Central memory CD4-positive, alpha-beta T cell (primary cell): ENCODE measurements at regions not wholly inside any gene's neighbourhood (a gene's known extent, or its start where the extent isn't known, plus 50 kb on each side); places are given as distances from the start of the nearest gene placed in this dataset.

Experiments
- DNase-seq: peaks from one replicate; pipeline ENCODE4 v3.0.0; 2022

GRCh38 chr4:1541449-1542225 is 135.4 kb upstream of the NKX1-1 start:
- DNase-seq = no peak

- no peak for DNase-seq
Observed at GRCh38 chr4:1540601-1541375, 134.5 kb upstream of the NKX1-1 start.

- DNase-seq = no peak
Observed at GRCh38 chr4:1539859-1540600, 133.8 kb upstream of the NKX1-1 start.

GRCh38 chr4:1538941-1539772 is 132.9 kb upstream of the NKX1-1 start:
- no peak for DNase-seq

GRCh38 chr4:1538096-1538410 is 131.8 kb upstream of the NKX1-1 start:
- no peak for DNase-seq

- no peak for DNase-seq
Observed at GRCh38 chr4:1537410-1538095, 131.3 kb upstream of the NKX1-1 start.

GRCh38 chr4:1536579-1537409 is 130.6 kb upstream of the NKX1-1 start:
- DNase-seq = no peak

- no peak for DNase-seq
Observed at GRCh38 chr4:1535926-1536578, 129.8 kb upstream of the NKX1-1 start.

- no peak for DNase-seq
Observed at GRCh38 chr4:1534876-1535526, 128.8 kb upstream of the NKX1-1 start.

- no peak for DNase-seq
Observed at GRCh38 chr4:1534095-1534872, 128.0 kb upstream of the NKX1-1 start.

GRCh38 chr4:1533501-1534064 is 127.3 kb upstream of the NKX1-1 start:
- DNase-seq = no peak

- no peak for DNase-seq
Observed at GRCh38 chr4:1532549-1533395, 126.5 kb upstream of the NKX1-1 start.

- no peak for DNase-seq
Observed at GRCh38 chr4:1531683-1532548, 125.7 kb upstream of the NKX1-1 start.

- DNase-seq = no peak
Observed at GRCh38 chr4:1530356-1530755, 124.1 kb upstream of the NKX1-1 start.

GRCh38 chr4:1524761-1525160 is 118.5 kb upstream of the NKX1-1 start:
- no peak for DNase-seq

- DNase-seq = no peak
Observed at GRCh38 chr4:1523907-1524636, 117.8 kb upstream of the NKX1-1 start.
